HEK293T (cell line): ENCODE measurements at regions not wholly inside any gene's neighbourhood (a gene's known extent, or its start where the extent isn't known, plus 50 kb on each side); places are given as distances from the start of the nearest gene placed in this dataset.

Source experiments
- CTBP1 ChIP-seq: fragments of 450-650 bp; IDR thresholded peaks from 2 replicates; pipeline ENCODE4 v1.6.1; 2016; ENCODE audit warnings: borderline replicate concordance
- ELF4 ChIP-seq: fragments of 450-650 bp; IDR thresholded peaks from 2 replicates; pipeline ENCODE4 v1.6.1; 2017; ENCODE audit warnings: antibody characterized with exemption
- FOXM1 ChIP-seq: fragments of 450-650 bp; IDR thresholded peaks from 2 replicates; pipeline ENCODE4 v1.6.1; 2017; ENCODE audit warnings: mild to moderate bottlenecking, borderline replicate concordance
- HDGF ChIP-seq: fragments of 450-650 bp; IDR thresholded peaks from 2 replicates; pipeline ENCODE4 v1.6.1; 2017; ENCODE audit warnings: antibody characterized with exemption, borderline replicate concordance
- SP1 ChIP-seq: fragments of 450-650 bp; IDR thresholded peaks from 2 replicates; pipeline ENCODE4 v1.6.1; 2017
- SUZ12 ChIP-seq: fragments of 450-650 bp; IDR thresholded peaks from 2 replicates; pipeline ENCODE4 v1.6.1; 2016; ENCODE audit warnings: mild to moderate bottlenecking
- TARDBP ChIP-seq: fragments of 450-650 bp; IDR thresholded peaks from 2 replicates; pipeline ENCODE4 v1.6.1; 2016
- ZNF384 ChIP-seq: fragments of 450-650 bp; IDR thresholded peaks from 2 replicates; pipeline ENCODE4 v1.6.1; 2016

GRCh38 chr6:55674672-55675071 lies 95.7 kb upstream of the HMGCLL1 start:
- TF ChIP-seq SUZ12: no peak
- TF ChIP-seq SP1: no peak
- TF ChIP-seq ZNF384: no peak
- no peak for TF ChIP-seq TARDBP
- no peak for TF ChIP-seq ELF4
- no peak for TF ChIP-seq CTBP1
- TF ChIP-seq FOXM1: no peak
- TF ChIP-seq HDGF: no peak
